HT-29 (cell line): ENCODE measurements at regions not wholly inside any gene's neighbourhood (a gene's known extent, or its start where the extent isn't known, plus 50 kb on each side); places are given as distances from the start of the nearest gene placed in this dataset.
"Not testable (repeated sequence)": the region's sequence is repeated elsewhere in the genome, so short reads cannot be mapped to it uniquely, and the experiment has no call there.

Experiments used
- DNase-seq: peaks from one replicate; pipeline ENCODE4 v3.0.0-alpha.2; 2015; ENCODE audit warnings: low spot score

DNA sequence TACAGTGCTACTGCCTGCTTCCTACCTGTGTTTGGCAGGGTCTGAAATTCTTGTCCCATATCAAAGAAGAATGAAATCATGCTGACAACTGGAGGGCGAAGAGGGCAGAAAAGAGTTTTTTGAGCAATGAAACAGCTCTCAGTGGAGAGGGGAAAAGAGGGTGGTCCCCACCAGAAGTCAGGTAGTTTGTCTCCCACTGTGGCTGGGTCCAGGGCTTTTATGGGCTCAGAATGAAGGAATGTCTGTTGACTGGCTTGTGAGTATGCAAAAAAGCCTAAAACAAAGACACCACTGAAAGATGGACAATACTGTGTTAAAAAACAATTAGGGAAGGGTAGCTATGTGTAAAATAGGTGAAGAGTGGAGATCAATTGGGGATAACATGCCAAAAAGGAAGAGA, 115.0 kb downstream of the ADAM29 start:
- no peak for DNase-seq

DNA sequence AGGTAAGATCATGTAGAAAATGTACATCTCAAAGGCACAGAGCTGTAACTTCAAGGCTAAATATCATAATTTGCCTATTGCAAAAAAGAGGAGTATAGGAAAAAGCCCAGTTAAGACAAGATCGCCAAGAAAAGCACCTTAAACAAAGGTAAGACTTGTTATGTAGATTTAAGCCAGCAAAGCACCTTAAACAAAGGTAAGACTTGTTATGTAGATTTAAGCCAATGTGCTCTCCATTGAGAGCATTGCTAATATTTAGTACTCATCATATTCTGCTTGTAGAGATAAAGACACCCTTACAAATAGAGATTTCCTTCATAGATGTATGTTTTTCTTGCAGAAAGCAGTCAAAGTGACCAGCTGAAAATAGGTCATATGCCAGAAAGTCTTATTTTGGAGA, 115.8 kb downstream of the ADAM29 start:
- no peak for DNase-seq

DNA sequence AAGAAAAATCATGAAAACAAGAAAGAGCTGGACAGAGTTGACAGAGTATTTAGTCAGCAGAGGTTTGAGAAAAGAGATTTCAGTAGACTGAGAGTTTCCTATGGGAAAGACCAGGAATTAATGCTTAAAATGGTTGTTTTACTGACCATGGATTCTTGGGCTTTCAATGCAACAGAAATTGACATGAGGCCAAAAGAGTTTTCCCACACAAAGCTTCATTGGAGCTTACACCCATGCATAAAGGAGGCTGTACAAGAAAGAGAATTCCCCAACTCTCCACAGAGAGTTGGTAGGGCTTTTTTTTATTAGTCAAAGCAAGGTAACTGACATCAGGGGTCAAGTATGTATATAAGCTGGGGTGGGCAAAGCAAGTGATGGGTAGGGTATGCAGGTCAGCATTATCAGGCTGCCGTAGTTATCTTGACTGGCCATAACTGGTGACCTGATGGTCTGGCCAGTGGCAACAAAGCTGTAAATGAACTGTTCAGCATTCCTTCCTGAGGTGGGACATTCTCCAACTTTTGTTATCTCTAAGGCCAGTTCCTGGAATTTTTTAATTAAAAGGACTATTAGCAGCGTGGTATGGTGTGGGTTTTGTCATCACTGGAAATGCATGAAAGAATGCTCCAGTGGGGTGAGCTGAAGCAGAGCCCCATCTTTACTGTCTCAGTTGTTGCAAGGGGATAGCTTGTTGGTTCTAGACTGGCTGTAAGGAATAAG, 117.0 kb downstream of the ADAM29 start:
- DNase-seq = no peak

DNA sequence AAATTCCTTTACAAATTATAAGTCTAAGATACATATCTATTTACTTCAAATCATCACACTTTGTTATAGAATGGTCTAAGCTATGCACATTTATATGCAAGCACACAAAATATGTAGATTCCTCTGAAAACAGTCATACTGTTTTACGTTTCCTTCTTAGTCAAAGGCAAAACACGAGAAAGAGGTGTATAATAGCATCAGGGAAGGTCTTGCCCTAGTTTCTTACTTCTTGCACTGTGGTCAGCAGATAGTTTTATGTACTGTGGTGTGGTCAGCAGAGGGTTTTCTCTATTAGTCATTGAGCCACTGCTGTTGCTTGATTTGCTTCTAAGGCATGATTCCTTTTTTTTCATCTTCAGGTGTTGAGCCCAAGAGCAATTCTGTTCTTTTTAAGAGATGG, 117.7 kb downstream of the ADAM29 start:
- no peak for DNase-seq

DNA sequence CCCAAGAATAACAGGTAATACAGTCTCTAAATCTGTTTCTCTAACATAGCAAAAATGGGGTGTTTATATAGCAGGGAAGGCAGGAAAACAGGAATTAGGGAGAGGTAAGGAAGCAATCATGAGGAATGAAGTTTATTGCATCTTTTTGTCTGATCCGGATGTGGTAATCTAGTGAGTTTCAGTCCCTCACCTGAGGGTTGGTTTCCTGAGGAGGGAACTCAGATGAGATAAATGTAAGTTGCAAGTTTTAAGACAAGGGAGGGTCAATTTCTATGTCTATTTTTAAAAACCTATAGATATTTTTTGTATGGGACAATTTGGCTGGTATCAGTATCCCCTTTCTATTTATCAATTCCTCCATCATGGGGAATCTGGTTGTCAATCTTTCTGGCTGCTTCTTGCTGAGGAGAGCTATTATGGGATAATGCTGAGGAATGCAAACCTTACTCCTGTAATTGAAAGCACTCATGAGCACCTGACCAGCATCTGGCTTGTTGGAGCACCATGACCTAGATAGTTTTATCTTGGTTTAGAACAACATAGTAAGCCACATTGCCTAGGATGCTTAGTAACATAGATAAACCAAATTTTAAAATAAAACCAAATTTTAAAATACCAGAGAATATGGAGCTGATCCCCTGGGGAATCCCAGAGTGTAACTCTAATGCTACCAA, 130.1 kb downstream of the ADAM29 start:
- DNase-seq = no peak

DNA sequence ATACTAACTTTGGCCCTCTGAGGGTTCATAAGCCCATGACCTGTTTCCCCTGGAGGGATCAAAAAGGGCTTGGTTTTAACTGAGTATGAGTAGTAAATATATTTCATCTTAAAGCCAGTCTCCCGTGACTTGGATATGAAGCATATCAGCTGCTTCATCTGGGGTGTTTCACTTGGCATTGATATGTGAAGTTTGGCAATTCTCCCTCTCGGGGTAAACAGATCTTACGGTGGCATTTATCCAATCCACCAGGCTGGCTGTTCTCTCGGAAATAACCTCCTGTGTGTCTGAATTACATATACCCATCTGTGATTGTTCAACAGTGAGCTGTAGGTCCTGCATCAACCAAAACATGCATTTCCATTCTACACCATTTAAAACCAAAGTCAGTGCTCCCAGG, 130.7 kb downstream of the ADAM29 start:
- no peak for DNase-seq

DNA sequence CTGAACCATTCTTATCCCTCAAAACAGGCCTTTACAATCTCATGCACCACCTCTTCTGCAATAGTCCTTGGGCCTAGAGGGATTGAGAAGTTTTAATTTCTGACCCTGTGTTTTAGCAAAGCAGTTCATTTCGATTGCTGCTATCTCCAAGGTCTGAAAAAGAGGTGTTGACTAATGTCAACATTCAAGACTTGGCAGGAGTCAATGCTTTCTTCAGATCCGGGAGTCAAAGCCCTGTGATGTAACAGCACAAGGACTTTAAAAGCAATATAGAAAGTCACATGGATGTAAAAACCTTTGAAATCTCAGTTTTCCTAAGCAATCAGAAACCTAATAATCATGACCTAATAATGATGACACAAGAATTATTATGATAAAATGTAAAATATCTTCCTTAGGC, 133.8 kb downstream of the ADAM29 start:
- DNase-seq = no peak

DNA sequence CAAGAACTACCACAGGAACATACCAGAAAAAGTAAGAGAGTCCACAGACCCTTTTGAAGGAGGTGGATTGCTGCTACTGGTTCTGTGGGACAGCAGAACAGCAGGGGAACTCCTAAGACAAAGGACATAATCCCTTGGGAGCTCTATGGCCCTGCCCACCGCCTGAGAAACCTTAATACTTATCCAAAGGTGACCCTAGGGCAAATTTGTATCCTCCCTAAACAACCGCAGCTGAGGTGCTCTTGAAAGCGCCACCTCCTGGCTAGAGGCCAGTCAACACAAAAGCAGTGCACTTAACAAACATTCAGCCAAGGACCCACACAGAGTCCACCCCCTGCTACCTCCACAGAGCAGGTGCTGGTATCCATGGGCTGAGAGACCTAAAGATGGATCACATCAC, 136.8 kb downstream of the ADAM29 start:
- peak; percentile 6 for DNase-seq

DNA sequence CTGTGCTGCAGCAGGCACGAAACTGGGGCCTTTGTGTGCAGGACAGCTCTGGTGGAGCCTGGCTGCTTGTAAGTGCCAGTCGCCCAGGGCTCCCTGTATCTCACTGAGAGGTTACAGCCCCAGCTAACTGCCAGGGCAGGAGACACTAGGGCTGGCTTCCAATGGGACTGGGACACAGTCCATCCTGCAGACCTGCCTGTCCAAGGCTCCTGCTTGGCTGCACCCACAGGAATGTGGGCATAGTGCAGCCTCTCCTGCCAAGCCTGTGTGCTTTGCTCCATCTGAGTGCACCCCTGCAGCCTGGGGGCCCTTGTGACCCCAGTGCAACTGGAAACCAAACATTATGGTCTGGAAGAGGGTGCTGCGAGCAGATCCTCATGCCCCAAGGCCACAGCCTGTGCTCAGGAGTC, 144.0 kb downstream of the ADAM29 start:
- DNase-seq = no peak

DNA sequence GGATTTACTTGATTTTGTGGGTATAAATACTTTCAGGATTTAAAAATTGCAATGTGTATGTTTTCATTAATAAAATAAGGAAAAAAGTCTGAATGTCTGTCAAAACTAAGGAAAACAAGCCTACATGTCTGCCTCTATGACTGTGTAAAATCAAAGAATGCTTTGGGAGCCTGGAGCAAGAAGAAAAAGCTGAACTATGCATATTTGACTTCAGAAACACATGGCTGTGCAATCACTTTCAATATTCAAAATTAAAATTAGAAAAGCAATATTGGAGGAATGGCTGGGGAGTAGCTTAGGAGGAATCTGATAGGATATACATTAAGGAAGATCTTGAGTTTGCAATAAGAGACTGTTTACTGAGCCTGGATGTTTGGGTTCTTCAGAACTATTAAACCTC, 147.1 kb downstream of the ADAM29 start:
- no peak for DNase-seq

DNA sequence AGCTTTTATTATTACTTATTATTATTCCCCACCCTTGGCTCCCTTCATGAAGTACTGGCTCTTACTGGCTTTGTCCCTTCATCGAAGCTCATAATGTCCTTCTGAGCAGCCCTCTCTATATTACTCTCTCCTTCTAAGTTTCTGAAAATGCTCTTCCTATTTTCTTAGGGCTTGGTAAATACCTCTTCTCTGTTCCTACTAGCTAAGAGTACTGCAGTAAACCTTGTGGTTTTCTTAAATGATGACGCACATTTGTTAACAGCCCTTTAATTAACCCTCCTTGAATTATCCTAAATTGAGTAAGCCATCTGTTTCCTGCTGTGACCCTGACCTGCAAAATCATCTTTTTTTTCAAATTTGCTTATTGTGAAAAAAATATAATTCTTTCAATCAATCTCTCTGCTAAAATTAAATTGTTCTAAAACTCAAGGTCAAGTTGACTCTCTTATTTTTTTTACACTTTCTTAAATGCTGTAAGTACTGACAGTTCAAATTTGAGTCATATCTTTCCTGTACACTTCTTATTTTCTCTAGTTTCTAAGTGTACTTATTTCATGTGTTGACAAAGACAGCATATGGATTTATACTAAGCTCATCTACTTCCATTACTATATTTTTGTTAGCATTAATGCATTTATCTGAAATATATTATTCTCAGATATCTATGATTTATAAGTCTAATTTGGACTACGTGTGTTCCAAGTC, 148.9 kb downstream of the ADAM29 start:
- DNase-seq = no peak

DNA sequence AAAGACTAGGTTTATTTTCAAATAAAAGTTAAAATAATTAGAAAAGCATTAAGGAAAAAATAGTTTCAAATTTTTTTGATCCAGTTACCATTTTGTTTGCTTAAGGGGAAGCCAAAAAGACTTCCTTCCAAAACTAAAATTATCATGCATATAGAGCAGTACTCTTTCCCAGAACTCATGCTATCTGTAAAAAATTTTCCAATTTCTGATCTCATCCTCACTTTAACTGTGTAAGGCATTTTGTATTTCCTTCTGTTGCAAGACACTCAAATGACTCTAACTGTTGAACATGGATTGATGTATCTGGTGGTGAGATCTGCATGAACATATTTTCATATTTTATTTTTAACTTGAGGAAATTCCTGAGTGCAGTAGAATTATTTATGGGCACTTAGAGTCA, 150.1 kb downstream of the ADAM29 start:
- no peak for DNase-seq

DNA sequence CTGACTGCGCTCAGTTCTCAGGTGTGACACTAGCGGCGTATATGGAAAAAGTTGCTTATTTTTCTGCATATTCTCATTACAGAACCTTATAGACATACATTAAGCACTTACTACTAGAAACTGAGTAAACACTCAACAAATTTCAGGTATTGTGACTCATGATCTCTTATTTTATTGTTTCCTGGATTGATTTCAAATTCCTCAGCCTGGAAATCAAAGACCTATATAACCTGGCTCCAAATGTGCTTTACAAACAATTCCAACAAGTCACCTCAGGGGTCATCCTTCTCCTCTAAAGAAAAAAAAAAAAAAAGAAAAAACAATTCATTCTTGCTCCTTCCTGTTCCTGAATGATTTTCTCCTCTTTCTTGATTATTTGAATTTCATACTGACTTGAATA, 152.3 kb downstream of the ADAM29 start:
- no peak for DNase-seq

DNA sequence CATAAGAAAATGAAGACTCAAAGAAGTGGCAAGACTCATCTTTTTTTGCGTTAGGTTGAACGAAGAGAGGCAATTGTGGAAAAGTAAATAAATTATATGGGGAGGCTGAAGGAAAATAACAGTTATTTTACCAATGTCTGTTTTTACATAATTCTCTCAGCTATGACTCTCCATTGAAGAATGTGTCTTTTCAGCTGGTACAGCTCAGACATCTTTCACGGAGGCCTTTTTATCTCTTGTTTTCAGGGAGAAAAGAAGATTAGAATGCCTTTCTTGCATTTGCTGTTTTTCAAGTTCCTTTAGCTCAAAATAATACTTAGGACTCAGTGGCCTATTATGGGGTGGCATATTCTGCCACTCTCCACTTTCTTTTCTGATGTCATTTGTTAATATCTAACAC, 153.0 kb downstream of the ADAM29 start:
- no peak for DNase-seq

DNA sequence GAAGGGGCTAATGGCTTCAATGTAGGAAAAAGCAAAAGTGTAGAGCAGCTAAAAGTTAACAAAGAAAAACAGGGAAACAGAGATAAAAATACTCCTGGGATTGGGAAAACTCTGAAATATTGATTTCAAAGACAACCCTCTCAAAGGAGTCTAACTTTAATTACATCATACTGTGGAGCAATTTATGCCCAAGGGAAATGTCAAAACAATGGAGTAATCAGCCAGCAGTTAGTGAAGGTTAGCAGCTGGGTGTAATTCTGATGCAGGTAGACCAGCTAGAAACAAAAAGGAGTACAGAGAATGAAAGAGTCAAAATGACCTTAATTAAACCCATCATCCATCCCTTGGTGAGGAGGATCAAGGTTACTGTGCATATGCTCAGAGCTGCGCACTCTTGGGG, 169.0 kb downstream of the ADAM29 start:
- DNase-seq = no peak

DNA sequence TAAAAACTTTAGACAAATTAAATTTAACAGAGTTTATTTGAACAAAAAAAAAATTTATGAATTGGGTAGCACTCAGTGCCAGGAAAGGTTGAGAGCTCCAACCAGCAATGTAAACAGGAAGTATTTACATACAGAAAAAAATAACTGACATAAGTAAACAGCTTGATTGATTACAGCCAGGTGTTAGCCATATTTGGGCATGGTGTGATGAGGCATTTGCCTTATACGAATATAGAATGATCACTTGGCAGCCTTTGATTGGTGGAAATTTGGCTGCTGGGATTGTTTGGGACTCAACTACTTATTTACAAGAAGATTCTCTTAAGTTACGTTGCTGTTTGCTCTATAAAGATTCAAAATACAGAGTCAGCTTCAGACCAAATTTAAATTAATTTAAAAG, 172.0 kb downstream of the ADAM29 start:
- DNase-seq = no peak

DNA sequence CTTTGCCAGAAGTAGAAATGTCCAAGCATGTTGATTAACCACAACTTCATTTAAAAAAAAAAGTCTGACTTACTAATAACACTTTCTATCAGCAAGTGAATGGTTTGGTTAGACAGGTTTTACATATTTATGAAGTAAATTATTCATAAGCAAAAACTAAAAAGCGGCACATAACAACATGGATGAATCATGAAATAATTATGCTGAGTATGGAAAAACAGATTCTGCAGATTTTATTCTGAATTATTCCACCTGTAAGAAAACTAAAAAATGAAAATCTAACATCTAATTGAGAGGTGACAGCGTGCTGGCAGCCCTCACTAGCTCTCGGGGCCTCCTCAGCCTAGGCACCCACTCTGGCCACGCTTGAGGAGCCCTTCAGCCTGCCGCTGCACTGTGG, 173.5 kb downstream of the ADAM29 start:
- DNase-seq = no peak

DNA sequence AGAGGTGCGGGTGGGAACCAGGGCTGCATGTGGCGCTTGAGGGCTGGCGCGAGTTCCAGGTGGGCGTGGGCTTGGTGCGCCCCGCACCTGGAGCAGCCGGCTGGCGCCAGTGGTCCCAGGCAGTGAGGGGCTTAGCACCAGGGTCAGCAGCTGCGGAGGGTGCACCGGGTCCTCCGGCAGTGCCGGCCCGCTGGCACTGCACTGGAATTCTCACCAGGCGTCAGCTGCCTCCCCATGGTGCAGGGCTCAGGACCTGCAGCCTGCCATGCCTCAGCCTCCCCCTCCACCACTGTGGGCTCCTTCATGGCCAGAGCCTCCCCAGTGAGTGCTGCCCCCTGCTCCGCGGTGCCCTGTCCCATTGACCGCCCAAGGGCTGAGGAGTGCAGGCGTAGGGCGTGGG, 174.0 kb downstream of the ADAM29 start:
- no peak for DNase-seq

DNA sequence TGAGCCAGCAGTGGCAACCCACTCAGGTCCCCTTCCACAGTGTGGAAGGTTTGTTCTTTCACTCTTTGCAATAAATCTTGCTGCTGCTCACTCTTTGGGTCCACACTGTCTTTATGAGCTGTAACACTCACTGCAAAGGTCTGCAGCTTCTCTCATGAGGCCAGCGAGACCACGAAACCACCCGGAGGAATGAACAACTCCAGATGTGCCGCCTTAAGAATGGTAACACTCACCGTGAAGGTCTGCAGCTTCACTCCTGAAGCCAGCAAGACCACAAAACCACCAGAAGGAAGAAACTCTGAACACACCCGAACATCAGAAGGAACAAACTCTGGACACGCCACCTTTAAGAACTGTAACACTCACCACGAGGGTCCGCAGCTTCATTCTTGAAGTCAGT, 174.9 kb downstream of the ADAM29 start:
- DNase-seq = not testable (repeated sequence)

DNA sequence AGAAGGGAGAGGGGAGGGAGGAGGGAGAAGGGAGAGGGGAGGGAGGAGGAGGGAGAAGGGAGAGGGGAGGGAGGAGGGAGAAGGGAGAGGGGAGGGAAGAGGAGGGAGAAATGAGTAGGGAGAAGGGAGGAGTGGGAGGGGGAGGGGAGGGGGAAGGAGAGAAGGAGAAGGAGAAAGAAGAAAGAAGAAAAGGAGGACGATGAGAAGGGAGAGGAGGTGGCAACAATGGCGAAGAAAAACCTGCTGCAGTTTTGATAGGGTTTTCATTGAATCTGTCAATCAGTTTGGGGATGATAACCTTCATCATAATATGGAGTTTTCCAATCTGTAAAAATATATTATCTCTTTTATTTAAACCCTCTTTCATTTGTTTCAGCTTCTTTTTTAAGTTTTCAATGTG, 185.2 kb downstream of the ADAM29 start:
- no peak for DNase-seq

DNA sequence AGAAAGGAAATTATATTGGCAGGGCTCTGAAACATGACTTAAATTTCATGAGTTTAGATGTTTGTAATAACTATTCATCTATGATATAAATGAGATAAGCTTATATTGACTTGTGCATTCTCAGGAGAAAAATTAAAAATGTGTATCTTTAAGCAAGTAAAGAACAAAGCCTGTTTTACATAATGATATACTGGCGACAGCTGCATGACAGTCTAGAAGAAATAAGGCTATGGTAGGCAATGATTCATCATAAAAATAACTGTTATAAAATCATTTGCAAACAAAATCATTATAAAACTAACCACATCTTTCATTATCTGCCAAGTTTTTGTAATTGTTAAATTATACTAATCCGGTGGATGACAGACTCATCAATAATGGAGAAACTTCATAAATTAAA, 188.1 kb downstream of the ADAM29 start:
- DNase-seq = no peak

DNA sequence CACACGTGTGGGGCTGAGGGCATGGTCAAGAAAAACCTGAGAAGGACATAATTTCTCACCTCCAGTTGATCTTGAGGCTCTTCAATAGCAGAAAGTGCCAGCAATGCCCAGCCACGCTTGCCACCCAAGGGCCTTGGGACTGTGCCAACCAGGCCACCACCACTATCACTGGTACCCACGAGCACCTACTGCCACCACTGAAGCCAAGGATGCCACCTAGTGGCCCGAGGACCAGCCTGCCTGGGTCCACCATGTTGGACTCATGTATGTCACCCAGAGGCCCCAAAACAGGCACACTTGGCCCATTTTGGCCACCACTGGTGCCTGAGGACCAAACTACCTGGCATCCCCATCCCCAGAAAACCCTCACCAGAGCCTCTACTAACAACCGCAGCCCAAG, 191.8 kb downstream of the ADAM29 start:
- peak; percentile 15 for DNase-seq
